ENCODE measurements at regions not wholly inside any gene's neighbourhood (a gene's known extent, or its start where the extent isn't known, plus 50 kb on each side); places are given as distances from the start of the nearest gene placed in this dataset.

- DNase-seq (ENCODE audit: low read depth) = no peak
These were observed 306.5 kb upstream of the ZFHX3 start for GRCh38 chr16:73354434-73354833.

GRCh38 chr16:73350707-73351452 is 303.0 kb upstream of the ZFHX3 start:
- no peak for DNase-seq (ENCODE audit: low read depth)

- DNase-seq (ENCODE audit: low read depth) = no peak
These were observed 299.8 kb upstream of the ZFHX3 start for GRCh38 chr16:73347500-73348375.

GRCh38 chr16:73339821-73340220 is 291.9 kb upstream of the ZFHX3 start:
- DNase-seq (ENCODE audit: low read depth) = no peak

- no peak for DNase-seq (ENCODE audit: low read depth)
These were observed 289.7 kb upstream of the ZFHX3 start for GRCh38 chr16:73337373-73338296.

GRCh38 chr16:73329358-73330286 is 281.7 kb upstream of the ZFHX3 start:
- DNase-seq (ENCODE audit: low read depth) = no peak

GRCh38 chr16:73326770-73327470 is 279.0 kb upstream of the ZFHX3 start:
- DNase-seq (ENCODE audit: low read depth) = no peak

GRCh38 chr16:73326221-73326620 is 278.3 kb upstream of the ZFHX3 start:
- DNase-seq (ENCODE audit: low read depth) = no peak

- DNase-seq (ENCODE audit: low read depth) = no peak
These were observed 276.0 kb upstream of the ZFHX3 start for GRCh38 chr16:73323880-73324279.

- DNase-seq (ENCODE audit: low read depth) = no peak
These were observed 274.9 kb upstream of the ZFHX3 start for GRCh38 chr16:73322856-73323255.

- no peak for DNase-seq (ENCODE audit: low read depth)
These were observed 273.9 kb upstream of the ZFHX3 start for GRCh38 chr16:73321853-73322252.

- no peak for DNase-seq (ENCODE audit: low read depth)
These were observed 271.8 kb upstream of the ZFHX3 start for GRCh38 chr16:73319737-73320136.

- DNase-seq (ENCODE audit: low read depth) = no peak
These were observed 271.3 kb upstream of the ZFHX3 start for GRCh38 chr16:73319261-73319660.

- DNase-seq (ENCODE audit: low read depth) = no peak
These were observed 269.5 kb upstream of the ZFHX3 start for GRCh38 chr16:73317321-73317857.

- no peak for DNase-seq (ENCODE audit: low read depth)
These were observed 267.7 kb upstream of the ZFHX3 start for GRCh38 chr16:73315645-73316044.

- DNase-seq (ENCODE audit: low read depth) = no peak
These were observed 266.0 kb upstream of the ZFHX3 start for GRCh38 chr16:73313950-73314349.

GRCh38 chr16:73311857-73312723 is 264.2 kb upstream of the ZFHX3 start:
- DNase-seq (ENCODE audit: low read depth) = no peak

- DNase-seq (ENCODE audit: low read depth) = no peak
These were observed 260.8 kb upstream of the ZFHX3 start for GRCh38 chr16:73308771-73309170.

- no peak for DNase-seq (ENCODE audit: low read depth)
These were observed 259.0 kb upstream of the ZFHX3 start for GRCh38 chr16:73306901-73307413.

Measured in HS-5 (cell line).